NCI-H2029 treated with DMSO at 0.1 percent for 48 hours (cell line): ENCODE measurements at regions not wholly inside any gene's neighbourhood (a gene's known extent, or its start where the extent isn't known, plus 50 kb on each side); places are given as distances from the start of the nearest gene placed in this dataset.

Experiments
- DNase-seq: peaks from one replicate; lab custom pipeline; 2025; lab: John Stamatoyannopoulos, UW

DNA sequence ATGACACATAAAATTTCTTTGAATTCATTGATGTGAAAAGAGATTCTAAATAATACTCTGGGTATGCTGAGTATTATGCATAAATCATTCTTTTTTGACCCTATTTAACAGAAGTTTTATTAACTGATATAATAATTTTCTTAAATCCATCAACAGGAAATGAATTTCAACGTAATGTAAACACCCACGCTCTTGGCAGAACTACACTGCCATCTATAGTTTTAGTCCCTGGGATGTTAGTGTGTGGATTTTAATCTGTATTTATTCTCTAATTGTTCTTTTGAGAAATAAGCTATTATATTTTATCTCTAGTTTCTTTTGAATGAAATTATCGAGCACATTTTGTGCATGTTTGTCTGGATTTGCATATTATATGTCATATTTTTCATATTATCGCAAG, 666.8 kb upstream of the NDST4 start:
- no peak for DNase-seq

DNA sequence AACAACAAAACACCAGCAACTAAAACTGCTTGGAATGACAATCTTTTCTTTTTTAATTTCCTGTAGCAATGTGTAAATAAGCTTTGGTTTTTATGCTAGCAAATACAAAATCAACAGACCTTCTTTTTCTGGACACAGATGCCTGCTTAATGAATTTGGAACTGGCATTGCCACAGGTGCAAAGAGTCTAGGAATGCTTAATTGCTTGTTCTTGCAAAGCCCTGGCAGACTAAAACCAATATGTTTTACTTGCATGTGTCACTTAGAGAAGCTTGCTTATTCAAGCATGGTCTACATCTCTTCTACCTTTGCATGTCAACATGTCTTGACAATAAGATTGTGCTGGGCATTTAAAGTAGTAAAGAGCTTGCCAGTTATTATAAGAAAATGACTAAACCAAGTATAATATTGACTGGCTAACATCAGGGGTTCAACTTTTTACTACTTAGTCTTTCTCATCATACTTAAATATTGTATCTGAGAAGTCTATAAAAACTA, 656.7 kb upstream of the NDST4 start:
- DNase-seq: no peak

DNA sequence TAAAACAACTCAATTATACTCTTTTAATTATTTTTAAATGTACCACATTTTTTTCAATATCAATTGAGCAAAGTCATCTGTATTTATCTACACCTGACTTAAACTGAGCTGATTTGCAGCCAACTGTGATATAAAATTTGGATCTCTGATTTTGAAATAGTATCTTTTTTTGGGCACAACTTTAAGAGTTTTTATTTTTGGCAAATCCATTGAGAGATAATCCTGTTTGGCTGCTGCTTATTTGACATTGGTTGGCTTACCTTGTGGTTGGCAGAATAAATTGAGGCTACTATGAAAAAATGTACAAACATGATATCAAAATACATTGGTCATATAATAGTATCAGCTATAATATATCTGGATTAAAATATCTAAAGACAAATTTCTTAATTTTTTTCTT, 656.0 kb upstream of the NDST4 start:
- DNase-seq: no peak

DNA sequence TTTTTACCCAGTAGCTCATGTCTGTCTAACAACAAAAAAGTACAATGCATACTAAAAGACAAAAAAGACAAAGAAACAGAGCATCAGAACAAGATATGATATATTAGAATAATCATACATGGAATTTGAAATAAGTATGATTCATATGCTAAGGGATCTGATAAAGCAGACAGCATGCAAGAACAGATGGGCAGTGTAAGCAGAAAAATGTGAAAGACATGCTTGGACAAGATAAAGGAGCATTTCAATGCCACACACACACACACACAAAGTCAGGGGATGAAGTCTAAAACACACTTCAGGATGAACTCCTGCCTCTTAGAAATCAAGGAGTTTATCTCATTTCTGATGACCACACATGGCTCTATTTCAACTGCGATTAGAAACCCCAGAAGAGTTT, 649.6 kb upstream of the NDST4 start:
- no peak for DNase-seq

DNA sequence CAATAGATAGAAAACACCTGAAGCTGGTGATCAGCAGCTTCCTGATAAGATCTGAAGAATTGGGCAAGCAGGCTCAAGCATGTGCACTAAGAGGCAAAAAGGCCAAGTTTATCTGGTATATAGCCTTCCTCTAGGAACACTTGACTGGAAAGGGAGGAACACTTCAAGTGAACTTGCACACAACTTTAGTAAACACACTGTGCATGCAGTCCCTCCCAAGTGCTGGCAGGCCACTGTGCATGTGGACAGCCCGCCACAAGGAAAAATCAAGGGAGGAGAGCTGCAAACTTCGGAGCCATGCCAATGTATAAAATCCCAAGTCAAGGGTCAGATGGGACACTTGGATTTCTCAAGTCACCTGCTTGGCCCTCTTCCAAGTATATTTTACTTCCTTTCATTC, 645.8 kb upstream of the NDST4 start:
- DNase-seq: no peak

DNA sequence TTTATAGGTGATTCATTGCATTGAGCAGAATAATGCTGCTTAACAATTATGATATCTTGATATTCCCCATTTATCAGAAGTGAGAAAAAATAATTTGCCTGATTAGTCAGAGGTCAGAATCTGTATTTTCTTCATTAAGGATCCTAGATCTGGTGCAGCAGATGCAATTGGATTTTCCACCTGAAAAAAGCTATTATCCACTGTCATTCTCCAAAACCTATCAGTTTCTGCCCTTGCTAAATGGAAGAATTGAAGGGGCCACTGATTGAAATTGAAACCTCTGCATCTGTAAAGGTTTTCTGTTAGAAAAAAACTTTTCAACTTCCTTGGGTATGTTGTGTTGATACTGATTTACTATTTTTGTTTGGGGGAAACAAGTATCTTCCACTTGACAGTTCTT, 636.0 kb upstream of the NDST4 start:
- DNase-seq: no peak

DNA sequence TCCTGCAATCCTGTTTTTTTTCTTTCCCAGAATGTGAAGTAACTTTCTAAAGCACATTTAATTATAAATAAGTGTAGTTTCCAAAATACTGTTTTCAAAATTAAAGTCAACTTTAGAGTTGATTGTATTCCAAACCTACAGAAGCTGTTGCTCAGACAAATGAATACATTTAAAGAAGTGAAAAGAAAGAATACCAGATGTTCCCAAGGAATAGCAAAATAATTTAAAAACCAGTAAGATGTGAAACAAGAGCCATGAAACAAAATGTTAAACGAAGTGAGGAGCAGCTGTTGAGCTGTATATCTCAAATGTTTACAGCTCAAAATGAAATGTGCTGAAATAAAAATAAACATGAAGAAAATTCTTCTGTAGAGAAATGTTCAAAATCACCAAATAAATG, 627.4 kb upstream of the NDST4 start:
- no peak for DNase-seq

DNA sequence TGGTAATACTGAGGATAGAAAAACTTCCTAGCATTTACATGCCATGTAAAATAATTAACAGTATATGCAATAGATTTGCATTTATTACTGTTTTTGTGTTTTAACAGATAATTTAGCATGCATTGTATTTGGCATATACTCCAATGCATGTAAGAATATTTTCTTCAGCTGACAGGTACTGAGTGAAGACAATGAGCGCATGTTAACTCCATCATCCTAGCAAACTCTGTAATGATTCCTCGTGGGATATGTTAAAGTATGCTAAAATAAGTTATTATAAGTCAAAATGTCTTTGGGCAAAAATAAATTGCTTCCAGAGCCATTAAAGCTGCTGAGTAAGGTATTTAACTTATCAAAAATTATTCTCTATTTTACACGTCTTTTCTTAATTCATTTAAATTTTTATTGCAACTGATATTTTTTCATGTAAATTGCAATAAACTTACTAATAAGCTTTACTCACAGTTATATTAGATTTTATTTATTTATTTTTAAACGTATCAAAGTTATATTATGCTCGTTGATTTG, 616.4 kb upstream of the NDST4 start:
- DNase-seq: no peak

DNA sequence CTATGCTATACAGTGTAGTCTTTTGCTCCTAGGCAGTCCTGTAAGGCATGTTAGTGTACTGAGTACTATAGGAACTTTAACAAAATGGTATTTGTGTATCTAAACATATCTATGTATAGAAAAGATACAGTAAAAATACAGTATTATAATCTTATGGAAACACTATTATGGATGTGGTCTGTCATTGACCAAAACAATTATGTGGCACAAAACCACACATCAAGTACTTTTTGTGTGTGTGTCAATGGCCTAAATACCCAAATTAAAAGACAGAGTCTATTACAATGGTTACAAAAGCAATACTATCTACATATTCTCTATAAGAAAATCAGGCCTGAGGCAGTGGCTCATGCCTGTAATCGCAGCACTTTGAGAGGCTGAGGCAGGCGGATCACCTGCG, 610.2 kb upstream of the NDST4 start:
- DNase-seq: no peak

DNA sequence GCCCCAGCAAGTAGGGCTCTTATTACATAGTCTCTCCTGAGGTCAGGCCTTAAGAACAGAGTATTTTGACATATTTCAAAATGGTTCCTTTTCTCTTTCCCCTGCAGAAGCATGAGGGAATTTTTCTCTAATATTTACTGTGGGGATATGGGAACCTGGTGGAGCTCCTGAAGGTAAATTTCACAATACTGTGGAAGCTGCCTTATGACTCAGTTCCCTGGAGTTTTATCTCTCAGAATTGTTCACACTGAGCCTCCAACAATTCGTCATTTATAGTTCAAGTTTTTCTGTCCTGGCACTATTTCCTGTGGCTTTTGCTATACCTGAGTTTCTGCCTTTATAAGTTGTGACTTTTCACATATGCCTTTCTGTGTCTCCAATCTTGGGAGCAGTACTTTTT, 607.2 kb upstream of the NDST4 start:
- DNase-seq: no peak

DNA sequence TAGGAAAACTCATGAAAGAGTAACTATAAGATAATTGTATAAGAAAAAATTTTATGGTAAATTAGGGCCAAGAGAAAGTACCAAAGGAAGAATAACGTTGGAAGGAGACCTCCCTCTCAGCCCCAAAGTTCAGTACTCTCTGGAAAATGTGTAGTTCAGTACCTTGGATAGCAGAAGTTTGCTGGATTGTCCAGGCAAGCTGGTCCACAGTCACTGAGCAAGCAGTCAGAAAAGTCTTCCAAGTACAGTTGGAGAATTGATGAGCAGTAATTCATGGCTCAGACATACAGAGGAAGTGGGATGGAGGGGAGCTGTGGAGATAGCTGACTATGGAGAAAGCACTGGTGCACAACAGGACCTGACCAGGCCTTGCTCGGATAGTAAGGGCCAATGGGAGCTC, 598.2 kb upstream of the NDST4 start:
- no peak for DNase-seq

DNA sequence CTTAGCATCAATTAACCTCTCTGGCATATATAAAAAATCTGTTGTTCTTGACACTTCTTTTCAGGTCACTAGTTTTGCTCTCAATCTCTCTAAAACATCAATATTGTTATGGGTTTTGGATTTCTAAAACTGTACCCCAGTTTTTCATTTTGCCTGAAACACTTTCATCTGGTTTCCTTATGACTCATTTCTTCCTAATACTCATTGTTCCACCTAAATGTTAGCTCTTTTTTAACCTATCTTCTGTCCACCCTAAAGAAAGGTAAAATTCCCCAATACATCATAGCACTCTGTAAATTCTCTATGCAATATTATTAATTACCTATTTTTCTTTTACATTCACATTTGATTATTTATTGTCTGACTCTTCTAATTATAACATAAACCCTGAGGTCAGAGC, 575.5 kb upstream of the NDST4 start:
- no peak for DNase-seq

DNA sequence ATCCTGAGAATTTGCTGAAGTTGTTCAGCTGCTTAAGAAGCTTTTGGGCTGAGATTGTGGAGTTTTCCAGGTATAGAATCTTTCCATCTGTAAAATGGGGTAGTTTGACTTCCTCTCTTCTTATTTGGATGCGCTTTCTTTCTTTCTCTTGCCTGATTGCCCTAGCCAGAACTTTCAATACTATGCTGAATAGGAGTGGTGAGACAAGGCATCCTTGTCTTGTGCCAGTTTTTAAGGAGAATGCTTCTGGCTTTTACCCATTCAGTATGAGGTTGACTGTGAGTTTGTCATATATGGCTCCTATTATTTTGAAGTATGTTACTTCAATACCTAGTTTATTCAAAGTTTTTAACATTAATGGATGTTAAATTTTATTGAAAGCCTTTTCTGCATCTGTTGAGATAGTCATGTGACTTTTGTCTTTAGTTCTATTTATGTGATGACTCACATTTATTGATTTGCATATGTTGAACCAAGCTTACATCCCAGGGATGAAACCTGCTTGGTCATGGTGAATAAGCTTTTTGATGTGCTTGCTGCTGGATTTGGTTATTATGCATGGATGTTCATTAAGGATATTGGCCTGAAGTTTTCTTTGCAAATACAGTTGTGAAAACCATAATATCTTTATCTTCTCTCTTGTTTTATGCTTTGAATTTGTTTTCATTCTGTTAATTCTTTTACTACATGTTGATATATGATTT, 573.8 kb upstream of the NDST4 start:
- DNase-seq: no peak

DNA sequence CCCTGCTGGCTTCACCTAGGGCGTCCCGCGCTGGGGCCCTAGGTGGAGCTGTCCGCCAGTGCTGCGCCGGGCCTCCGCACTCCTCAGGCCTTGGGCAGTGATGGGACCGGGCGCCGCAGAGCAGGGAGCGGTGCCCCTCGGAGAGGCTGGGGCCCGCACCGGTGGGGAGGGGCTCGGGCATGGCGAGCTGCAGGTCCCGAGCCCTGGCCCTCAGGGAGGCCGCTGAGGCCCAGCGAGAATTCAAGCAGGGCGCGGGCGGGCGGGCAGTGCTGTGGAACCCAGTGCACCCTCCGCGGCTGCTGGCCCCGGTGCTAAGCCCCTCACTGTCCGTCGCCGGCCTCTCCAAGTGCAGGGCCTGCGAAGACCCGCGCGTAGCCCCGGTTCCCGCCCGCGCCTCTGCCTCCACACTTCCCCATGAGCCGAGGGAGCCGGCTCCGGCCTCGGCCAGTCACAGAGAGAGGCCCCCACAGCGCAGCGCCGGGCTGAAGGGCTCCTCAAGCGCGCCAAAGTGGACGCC, 565.1 kb upstream of the NDST4 start:
- no peak for DNase-seq

DNA sequence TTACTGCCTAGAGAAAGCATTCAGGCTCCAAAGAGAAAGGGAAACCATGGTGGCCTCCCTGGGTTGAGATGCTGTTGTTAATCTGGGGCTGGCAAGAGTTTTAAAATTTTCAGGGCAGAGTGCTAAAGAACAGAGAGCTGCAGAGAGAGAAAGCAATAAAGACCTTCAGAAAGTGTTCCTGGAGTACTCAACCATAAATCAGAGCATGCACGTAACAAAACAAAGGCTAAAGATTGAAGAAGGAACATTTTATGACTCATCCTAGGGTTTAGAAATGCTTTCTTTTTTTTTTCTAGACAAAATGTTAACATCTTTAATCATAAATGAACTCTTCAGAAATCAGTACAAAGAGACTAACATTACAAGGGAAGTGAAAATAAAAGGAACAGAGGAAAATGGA, 562.3 kb upstream of the NDST4 start:
- DNase-seq: no peak

DNA sequence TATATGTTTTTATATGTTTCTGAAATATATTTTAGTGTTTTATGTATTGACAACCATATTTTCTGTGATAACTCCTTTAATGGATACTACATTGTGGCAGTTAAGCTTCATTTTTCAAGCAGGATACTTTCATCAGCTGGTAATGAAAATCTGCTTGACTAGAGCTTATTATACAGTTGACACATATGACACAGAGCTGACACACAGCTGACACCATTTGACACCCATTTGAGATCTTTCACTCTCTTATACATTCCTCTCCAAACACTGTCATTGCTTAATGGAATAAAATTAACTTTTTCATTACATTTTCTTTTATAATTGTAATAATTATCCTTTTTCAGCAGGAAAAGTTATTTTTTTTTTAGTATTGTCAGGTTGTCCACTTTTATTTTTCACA, 561.1 kb upstream of the NDST4 start:
- DNase-seq: no peak

DNA sequence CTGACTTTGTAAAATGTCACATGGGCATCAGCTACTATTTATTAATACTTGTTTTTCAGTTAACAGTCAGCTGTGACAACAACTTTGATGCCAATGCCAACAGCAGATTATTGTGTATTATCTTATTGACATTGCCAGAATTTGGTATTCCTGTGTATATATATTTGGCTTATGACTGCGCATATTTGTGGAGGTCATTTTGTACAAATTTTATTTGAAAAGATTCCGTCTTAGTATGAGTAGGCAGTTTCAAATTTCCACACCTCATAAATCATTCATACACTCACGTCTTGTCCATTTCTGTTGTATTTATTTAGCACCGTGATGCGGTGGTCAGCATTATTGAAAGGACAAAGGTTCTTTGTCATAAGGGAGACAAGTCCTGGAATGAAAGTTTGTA, 558.2 kb upstream of the NDST4 start:
- no peak for DNase-seq

DNA sequence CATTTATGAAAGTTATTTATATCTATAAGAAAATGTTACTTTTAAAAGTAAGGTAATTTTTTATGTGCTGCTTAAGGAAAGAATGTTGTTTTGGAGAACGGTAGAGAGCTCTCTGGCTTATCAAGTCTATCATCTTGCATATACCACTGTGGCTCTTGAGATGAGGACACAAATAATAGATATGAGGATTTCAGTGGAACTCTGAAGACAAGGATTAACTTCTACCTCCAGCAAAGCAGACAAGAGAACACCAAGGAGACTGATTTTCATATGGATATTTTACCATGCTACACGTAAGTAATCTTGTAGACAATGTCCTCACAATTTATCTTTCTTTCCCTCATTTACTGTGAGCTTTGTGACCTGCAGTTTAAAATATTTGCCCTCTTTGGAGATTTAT, 557.5 kb upstream of the NDST4 start:
- DNase-seq: no peak

DNA sequence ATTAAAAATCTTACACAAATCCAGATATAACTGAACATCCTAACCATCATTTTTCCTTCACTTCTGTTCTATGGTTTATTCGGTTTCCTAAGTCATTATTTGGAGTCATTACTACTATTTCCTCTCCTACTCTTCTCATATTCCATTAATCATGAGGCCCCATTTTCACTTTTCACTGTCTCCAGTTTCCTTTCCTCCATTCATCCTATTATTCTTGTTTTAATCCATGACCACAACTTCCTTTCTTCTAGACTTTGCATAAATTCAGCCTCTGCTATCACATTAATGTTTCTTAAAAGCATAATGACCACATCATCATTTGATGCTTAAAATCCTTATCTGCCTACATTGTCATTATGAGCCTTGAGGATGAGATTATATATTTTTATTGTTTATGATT, 555.0 kb upstream of the NDST4 start:
- DNase-seq: no peak

DNA sequence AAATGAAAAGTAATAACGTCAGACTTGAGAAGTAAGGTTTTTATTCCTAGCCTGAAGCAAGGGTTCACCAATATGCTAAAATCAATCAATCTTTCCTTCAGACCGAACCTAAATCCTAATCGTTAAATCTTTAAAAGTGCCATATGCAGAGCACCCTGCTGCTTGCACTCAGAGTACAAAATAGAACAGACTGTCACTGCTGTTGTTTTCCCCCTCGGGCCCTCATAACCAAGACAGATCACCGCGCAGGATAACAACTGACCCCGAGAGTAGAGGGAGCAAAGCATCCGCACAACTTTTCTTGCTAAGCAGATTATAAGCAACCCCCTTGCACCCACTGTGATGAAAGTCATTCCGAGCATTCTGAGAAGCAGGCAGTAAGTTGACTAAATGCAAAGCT, 550.9 kb upstream of the NDST4 start:
- DNase-seq: no peak

DNA sequence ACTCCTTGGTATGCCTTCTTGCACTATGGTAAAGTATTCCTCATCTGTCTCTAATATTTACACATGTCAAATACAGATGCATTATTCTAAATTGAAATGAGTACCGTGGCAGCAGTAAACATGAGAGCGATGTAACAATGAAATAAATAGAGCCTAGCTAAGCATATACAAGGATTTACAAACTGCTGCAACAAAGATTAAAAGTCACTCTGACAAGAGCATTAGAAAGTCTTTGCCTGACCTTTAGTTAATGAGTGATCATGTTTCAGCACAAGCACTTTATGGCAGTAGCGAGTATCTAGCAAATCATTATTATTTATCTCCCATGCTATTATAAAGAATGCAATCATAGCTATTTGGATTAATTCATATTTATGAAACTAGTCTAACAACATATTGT, 547.0 kb upstream of the NDST4 start:
- DNase-seq: no peak

DNA sequence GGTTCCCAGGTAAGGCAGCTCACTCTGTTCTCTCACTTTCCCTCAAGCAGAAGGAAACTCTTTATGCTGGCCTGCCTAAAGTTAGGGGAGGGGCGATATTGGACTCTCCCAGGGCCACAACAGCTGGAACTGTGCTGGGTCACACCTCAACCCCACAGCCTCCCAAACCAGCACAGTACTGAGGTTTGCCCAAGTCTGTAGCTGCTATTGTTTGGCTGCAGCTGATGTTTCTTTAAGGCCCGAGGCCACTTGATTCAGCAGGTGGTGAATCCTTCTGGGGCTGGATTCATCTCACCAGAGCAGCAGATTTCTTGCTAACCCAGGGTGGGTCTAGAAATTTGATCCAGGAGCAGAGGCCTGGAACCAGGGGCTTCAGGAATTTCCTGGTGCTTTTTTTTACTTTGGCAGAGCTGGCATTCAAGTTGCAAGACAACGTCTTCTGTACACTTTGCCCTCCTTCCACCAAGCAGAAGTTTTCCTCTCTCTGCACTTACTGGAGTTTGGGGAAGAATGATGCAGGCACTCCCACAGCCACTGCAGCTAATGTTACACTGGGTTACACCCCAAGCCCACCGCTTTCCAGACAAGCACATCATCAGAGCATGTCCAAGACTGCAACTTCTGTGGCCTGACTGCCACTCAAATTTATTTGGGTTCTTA, 544.7 kb upstream of the NDST4 start:
- DNase-seq: no peak

DNA sequence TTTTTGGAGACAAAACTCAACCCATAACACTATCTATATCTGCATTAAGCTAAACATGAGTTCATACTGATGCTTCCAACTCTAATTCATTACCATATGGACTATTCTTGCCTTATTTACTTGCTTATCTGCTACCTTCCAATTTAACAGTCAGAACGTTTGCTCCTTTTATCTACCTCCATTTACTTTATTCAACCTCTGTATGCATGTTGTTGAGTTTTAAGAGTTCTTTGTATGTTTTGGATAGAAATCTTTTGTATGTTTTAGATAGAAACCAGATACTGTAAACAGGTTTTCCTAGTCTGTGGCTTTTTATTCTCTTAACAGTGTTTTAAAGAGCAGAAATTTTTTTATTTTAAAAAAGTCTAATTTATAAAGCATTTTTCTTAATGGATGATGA, 542.2 kb upstream of the NDST4 start:
- DNase-seq: no peak

DNA sequence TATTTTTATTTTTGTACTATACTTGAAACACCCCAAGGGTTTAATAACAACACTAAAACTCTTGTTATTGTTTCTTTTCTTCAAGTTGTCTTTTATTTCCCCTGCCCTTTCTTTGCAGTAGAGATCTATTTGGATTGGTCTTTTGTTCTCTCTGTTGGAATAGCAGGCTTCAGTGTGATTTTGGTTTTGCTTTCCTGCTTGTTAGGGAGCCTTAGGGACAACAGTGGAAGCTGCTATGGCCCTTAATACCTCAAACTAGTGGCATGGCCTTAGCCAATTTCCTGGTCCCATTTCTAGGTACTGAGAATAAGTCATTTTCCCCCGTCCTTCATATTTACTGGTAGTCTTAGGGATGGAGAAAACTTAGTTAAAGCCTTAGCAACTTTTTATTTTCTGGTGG, 535.4 kb upstream of the NDST4 start:
- DNase-seq: no peak
